Skeletal muscle tissue (tissue), 3 donors: ENCODE measurements at regions not wholly inside any gene's neighbourhood (a gene's known extent, or its start where the extent isn't known, plus 50 kb on each side); places are given as distances from the start of the nearest gene placed in this dataset.

ENCODE experiments used
- H3K27ac ChIP-seq: one replicate; pipeline ENCODE4 v1.7.0; 2013; ENCODE audit warnings: mild to moderate bottlenecking, low read depth, low read length, inconsistent platforms
- H3K27me3 ChIP-seq, 3 donors: one replicate each; pipeline ENCODE4 v1.7.0; 2013; ENCODE audit warnings: low read length in 3 of 3; ENCODE audit not compliant: control insufficient read depth in 3 of 3, insufficient read depth in 3 of 3
- H3K36me3 ChIP-seq, 3 donors: one replicate each; pipeline ENCODE4 v1.7.0; 2013; ENCODE audit warnings: low read length in 3 of 3; ENCODE audit not compliant: control insufficient read depth in 3 of 3, insufficient read depth in 3 of 3
- H3K4me1 ChIP-seq, 3 donors: one replicate each; pipeline ENCODE4 v1.7.0; 2013; ENCODE audit warnings: low read length in 3 of 3, mild to moderate bottlenecking in 3 of 3; ENCODE audit not compliant: control insufficient read depth in 3 of 3, insufficient read depth in 3 of 3
- H3K4me3 ChIP-seq, 3 donors: one replicate each; pipeline ENCODE4 v1.7.0; 2013; ENCODE audit warnings: low read length in 3 of 3
- H3K9ac ChIP-seq, 3 donors: one replicate each; pipeline ENCODE4 v1.7.0; 2013; ENCODE audit warnings: low read length in 3 of 3, mild to moderate bottlenecking in 3 of 3, moderate library complexity in 2 of 3, low read depth in 1 of 3
- H3K9me3 ChIP-seq, 3 donors: one replicate each; pipeline ENCODE4 v1.7.0; 2013; ENCODE audit warnings: low read length in 3 of 3; ENCODE audit not compliant: control insufficient read depth in 3 of 3
- donor health status: Osteomylitis.

DNA sequence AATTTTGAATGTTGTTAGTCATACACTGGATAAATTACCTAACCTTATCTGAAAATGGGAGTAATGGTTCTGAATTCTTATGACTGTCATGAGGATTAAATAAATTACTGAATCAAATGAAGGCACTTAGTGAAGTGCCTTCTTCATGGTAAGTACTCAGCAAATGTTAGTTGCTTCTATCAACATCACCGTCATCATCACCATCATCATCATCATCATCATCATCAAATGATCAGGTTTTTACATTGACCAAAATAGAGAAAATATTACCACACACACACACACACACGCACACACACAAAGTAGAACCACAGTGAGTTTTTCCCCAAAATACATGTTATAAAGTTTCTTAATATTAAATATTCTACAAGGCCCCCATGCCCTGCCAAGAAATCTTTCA, 368.3 kb upstream of the FGF13 start:
- H3K4me3 ChIP-seq = no peak overlapping the region
- no peaks in the 10 kb centered on the region for H3K9me3 ChIP-seq
- no peak overlapping the region for H3K9ac ChIP-seq
- H3K27me3 ChIP-seq = no peaks in the 10 kb centered on the region
- H3K27ac ChIP-seq = no peak overlapping the region
- H3K4me1 ChIP-seq = peaks cover 0 to 4% (median 3%) of the 10 kb centered on the region in 3 donors
- no peaks in the 10 kb centered on the region for H3K36me3 ChIP-seq

DNA sequence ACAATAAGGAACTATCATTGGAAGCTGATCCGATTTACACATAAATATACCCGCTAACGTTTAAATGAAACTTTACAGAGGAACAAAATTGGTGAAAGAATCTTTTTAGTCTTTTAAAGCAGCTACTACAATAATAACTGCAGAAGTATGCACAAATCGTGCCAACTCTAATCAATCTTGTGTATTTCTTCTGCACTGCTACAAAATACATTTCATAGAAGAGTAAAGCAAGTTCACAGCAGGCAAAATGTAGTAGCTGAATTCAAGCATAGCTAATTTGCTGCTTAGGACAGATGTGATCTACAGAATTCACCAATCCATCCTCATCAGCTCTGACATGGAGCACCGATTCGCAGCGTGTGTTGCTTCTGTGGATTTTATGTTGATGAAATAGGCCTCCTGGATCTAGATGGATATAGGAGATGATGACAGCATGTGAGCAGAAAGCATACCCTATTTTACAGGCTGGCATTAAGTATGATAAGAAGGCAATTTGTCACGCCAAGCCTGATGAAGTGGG, 367.3 kb upstream of the FGF13 start:
- Histone ChIP-seq H3K9me3 (no peaks in the 10 kb centered on the region), H3K4me3 (no peak overlapping the region), H3K9ac (no peak overlapping the region), H3K4me1 (peaks cover 0 to 7% (median 5%) of the 10 kb centered on the region in 3 donors), H3K27ac (no peak overlapping the region), H3K27me3 (no peaks in the 10 kb centered on the region), H3K36me3 (no peaks in the 10 kb centered on the region)

DNA sequence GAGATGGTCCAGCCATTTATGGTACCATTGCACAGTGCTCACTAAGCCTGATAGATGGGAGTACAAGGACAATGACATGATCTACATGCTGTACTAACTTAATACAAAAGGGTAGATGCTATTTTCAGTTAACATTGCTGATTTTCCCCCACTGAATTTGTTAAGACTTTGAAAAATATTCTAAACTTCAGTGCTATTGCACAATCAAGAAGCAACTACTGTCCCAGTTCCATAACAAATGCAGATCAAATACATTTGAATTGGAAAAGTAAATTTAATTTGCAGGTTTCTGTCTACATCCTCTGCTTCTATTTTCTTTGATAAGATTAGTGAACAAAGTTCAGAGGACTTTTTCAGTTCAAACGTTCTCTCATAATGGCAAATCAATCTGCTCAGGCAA, 366.8 kb upstream of the FGF13 start:
- Histone ChIP-seq H3K4me1 (peaks cover 0 to 7% (median 5%) of the 10 kb centered on the region in 3 donors), H3K9me3 (no peaks in the 10 kb centered on the region), H3K27me3 (no peaks in the 10 kb centered on the region), H3K27ac (no peak overlapping the region), H3K36me3 (no peaks in the 10 kb centered on the region), H3K9ac (no peak overlapping the region), H3K4me3 (no peak overlapping the region)

DNA sequence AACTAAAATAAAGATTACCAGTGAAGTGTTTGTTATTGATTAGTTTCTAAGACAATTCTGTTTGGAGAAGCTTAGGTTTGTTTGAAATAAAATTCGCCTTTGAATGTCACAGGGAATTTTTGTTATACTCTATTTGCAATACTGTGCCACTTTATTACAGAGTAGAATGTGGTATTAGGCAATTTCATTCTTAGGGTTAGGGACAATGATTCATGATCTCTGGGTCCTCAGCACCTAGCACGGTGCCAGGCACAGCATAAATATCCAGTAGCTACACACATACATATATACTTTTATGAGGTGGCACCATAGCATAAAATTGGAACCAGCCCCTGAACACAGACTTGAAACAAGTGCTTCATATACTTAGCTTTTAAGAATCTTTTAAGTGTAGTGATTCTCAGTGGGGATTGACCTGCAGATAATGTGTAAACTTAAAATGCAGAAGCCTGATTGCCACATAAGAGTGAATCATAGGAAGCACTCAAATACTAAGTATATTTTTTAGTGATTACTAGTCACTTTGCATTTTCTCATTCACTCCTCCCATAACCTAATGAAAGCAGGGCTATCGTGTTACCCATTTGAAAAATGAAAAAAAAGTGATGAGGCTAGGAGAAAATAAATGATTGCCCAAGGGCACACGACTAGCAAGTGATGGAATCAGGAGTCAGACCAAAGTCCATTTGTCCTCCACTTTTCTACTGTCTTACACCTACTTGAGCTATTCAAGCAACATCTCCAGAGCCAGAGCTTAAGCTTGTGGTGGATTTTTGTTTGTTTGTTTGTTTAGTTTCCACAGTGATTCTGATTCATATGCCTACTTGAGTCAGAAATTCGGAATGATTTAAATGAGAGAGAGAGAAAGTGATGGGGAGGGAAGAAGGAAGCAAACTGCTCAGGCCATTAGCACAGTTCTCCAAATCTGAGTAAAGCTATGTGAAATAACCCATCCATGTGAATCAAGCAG, 366.0 kb upstream of the FGF13 start:
- no peak overlapping the region for H3K9ac ChIP-seq
- no peak overlapping the region for H3K27ac ChIP-seq
- H3K9me3 ChIP-seq = no peaks in the 10 kb centered on the region
- H3K27me3 ChIP-seq = no peaks in the 10 kb centered on the region
- no peak overlapping the region for H3K4me3 ChIP-seq
- H3K4me1 ChIP-seq = peaks cover 0 to 7% (median 5%) of the 10 kb centered on the region in 3 donors
- H3K36me3 ChIP-seq = no peaks in the 10 kb centered on the region

DNA sequence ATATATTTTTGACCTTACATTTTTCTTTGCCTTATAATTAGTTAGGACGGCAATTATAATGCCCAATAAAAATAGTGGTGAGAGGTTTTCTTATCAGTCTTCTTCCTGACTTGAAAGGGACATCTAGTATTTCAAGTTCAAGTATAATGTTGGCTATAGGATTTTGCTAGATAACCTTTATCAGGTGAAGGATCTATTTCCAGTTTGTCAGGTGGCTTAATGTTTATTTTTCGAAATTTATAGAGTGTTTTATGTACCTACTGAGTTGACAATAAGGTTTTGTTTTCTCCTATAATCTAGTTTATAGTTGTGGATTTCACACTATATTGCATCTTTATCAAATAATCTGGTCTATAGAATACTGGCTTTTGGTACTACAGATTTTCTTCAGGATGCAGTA, 351.8 kb upstream of the FGF13 start:
- H3K9ac ChIP-seq = no peak overlapping the region
- no peaks in the 10 kb centered on the region for H3K4me1 ChIP-seq
- no peak overlapping the region for H3K27ac ChIP-seq
- no peaks in the 10 kb centered on the region for H3K27me3 ChIP-seq
- no peaks in the 10 kb centered on the region for H3K36me3 ChIP-seq
- no peaks in the 10 kb centered on the region for H3K9me3 ChIP-seq
- H3K4me3 ChIP-seq = no peak overlapping the region

DNA sequence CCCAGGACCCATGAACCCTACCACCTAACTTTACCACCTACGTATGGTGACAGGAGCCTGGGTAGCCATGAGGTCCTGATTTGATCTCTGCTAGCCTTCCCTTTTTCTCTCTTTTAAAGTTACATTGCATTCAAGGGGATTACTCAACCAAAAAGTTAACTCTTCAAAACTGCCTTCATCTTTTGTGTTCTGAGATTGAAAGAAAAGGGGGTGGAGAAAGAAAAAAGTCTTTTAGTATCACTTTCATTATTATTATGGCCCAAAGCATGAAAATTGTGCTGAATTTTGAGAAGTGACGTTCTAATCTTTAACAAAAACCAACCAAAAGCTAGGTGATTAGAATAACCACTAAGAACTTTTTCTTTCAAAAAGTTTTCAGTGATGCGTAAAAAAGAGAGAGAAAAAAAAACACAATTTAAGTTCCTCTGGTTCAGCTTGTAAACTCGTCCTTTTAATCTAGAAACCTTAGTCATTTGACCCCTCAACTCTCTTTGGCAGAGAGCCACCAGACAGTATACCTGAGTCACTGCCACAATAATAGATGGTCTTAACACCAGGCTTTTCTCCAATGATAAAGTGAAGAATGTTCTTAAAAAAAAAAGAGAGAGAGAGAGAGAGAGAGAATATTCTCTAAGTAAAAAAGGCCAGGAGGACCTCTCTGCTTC, 347.4 kb upstream of the FGF13 start:
- Histone ChIP-seq H3K4me1 (no peaks in the 10 kb centered on the region), H3K9ac (no peak overlapping the region), H3K4me3 (no peak overlapping the region), H3K36me3 (no peaks in the 10 kb centered on the region), H3K27me3 (no peaks in the 10 kb centered on the region), H3K9me3 (no peaks in the 10 kb centered on the region), H3K27ac (no peak overlapping the region)

DNA sequence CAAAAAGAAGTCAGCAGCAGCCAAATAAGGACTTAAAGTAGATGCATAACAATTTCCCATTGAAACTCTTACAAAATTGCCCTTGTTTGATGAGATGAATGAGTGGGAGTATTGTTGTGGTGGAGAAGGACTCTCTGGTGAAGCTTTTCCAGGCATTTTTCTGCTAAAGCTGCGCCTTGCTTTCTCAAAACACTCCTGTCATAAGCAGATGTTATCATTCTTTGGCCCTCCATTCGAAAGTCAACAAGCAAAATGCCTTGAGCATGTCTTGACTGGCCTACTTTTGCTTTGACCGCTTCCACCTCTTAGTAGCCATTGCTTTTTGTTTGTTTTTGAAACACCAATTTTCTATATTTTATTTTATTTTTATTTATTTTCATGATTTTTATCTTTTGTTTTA, 340.9 kb upstream of the FGF13 start:
- no peak overlapping the region for H3K27ac ChIP-seq
- H3K36me3 ChIP-seq = no peaks in the 10 kb centered on the region
- H3K4me3 ChIP-seq = no peak overlapping the region
- H3K9ac ChIP-seq = no peak overlapping the region
- no peaks in the 10 kb centered on the region for H3K9me3 ChIP-seq
- H3K27me3 ChIP-seq = no peaks in the 10 kb centered on the region
- H3K4me1 ChIP-seq = no peaks in the 10 kb centered on the region

DNA sequence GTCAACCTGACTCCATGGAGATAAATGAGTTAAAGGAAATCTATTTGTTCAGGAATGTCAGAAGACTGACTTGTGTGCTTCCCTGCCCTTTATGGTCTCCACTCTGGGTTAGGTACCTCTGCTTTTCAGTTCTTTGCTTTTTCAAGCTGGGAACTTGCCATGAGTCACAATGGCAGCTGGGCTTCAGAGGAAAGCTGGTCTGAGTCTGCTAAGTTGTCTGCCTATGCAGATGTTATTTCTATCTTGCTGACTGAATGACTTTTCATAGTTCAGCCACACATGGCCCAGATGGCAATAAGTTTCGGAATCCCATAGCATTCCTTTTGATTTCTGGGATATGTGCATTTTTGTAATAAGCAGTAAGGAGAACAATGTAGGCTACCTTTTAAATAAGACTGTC, 337.9 kb upstream of the FGF13 start:
- Histone ChIP-seq H3K4me3 (no peak overlapping the region), H3K27me3 (no peaks in the 10 kb centered on the region), H3K27ac (no peak overlapping the region), H3K36me3 (no peaks in the 10 kb centered on the region), H3K9ac (no peak overlapping the region), H3K9me3 (no peaks in the 10 kb centered on the region), H3K4me1 (no peaks in the 10 kb centered on the region)

DNA sequence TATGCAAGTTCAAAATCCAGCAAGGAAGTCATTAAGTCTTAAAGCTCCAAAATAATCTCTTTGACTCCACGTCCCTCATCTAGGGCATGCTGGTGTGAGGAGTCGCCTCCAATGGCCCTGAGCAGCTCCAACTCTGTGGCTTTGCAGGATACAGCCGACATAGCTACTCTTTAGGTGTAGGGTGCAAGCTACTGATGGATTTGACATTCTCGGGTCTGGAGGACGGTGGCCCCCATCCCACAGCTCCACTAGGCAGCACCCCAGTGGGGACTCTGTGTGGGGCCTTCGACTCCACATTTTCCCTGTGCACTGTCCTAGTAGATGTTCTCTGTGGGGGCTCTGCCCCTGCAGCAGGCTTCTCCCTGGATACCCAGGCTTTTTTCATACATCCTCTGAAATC, 333.2 kb upstream of the FGF13 start:
- H3K9ac ChIP-seq = no peak overlapping the region
- H3K27ac ChIP-seq = no peak overlapping the region
- no peaks in the 10 kb centered on the region for H3K4me1 ChIP-seq
- no peaks in the 10 kb centered on the region for H3K36me3 ChIP-seq
- H3K4me3 ChIP-seq = no peak overlapping the region
- no peaks in the 10 kb centered on the region for H3K9me3 ChIP-seq
- H3K27me3 ChIP-seq = no peaks in the 10 kb centered on the region

DNA sequence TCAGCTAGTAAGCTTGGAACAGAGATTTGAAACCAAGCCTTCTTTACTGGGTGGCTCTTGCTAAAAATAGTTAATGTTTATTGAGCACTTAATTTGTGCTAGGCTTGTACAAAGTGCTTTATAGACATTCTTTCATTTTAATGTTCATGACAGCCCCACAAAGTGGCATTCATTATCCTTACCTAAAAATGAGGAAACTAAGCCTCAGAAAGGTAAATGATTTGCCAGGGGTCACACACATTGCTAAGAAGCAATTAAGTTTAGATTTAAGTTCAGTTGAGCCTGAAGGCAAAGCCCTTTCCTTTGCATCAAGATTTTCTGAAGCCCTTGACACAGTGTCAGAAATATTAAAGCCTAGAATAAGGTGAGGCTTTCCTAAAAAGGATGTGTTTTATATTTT, 327.5 kb upstream of the FGF13 start:
- Histone ChIP-seq H3K9ac (no peak overlapping the region), H3K9me3 (peaks cover 0 to 2% (median 0%) of the 10 kb centered on the region in 3 donors), H3K27ac (no peak overlapping the region), H3K27me3 (no peaks in the 10 kb centered on the region), H3K4me3 (no peak overlapping the region), H3K4me1 (no peaks in the 10 kb centered on the region), H3K36me3 (no peaks in the 10 kb centered on the region)
